ENCODE measurements at regions not wholly inside any gene's neighbourhood (a gene's known extent, or its start where the extent isn't known, plus 50 kb on each side); places are given as distances from the start of the nearest gene placed in this dataset.

DNA sequence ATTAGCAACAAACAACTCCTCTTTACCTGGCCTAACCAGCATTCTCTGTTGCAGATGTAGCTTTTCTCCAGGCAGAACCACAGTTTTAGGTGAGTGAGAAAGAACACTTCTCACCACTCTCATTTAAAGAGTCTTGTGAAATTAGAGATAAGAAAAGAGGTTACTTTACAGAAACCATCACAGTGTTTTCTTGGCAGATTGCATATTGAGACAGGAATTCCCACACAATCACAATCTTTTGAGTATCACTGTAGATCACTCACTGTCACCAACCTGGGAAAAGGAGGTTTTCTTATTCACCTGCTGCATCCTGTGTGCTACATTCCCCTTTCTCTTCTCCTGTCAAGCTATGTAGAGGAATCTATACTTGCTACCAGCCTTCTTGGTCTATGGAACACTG is 574.6 kb downstream of the SLC4A3 start:
- intact Hi-C loops (cut with micrococcal nuclease) = no loop called here

- intact Hi-C loops (cut with micrococcal nuclease) = no loop called here
These were observed 581.7 kb downstream of the SLC4A3 start for GRCh38 chr2:220209093-220209492.

DNA sequence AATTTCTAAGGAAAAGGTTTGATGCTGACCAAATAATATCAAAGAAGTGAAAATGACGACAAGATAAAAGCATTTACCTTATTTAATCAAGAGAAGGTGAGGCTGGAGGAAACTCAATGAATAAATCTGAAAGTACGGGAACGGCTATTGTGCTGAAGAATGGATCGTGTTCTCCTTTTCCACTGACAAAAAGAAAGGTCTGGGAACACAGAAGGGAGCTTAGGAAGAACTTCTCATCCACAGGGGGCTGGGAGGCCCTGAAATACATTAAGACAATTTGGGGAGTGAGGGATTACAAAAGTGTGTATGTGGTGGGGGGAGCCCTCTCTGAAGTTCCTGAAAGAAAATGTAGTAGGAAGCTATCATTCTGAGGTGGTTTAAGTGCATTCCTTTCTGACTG is 582.3 kb downstream of the SLC4A3 start:
- intact Hi-C loops (cut with micrococcal nuclease) = no loop called here

- intact Hi-C loops (cut with micrococcal nuclease) = no loop called here
These were observed 585.1 kb downstream of the SLC4A3 start for GRCh38 chr2:220212296-220213080.

GRCh38 chr2:220215785-220216184 is 588.4 kb downstream of the SLC4A3 start:
- intact Hi-C loops (cut with micrococcal nuclease) = no loop called here

GRCh38 chr2:220219371-220219770 is 591.9 kb downstream of the SLC4A3 start:
- intact Hi-C loops (cut with micrococcal nuclease) = no loop called here

DNA sequence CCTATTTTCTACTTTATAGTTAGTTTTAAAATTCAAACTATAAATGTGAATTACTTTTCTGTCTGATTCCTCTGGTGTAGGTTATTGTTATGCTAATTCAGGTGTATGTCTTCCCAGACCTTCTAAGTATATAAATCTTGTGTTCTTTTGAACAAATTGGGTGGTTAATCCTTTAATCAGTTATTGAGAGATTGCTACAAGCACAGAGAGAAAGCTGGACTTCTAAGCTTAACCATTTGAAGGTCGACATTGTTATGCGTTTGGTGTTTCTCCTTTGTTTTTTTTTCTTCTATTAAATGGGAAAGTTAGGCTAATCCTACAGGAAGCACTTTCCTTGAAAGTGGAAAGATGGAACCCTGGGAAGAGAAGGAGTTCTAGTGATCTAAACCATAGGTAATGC is 592.6 kb downstream of the SLC4A3 start:
- intact Hi-C loops (cut with micrococcal nuclease) = no loop called here

DNA sequence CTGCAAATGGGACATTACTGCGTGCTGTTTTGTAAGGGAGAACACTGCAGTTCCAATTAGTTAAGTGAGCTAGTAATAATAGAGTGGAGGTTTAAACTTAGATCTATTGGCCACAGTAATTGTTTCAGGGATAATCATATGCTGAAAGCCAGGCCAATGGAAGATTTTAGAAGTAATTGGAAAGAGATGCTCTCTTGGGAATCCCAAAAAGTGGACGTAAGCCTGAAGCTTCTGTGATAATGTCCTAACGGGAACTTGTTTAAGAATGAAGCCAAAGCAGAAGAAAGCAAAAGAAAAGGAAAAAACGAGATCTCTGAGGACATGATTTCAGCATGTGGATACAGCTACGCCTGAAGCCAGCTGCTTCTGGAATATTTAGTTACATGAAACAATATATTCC is 594.6 kb downstream of the SLC4A3 start:
- intact Hi-C loops (cut with micrococcal nuclease) = no loop called here

GRCh38 chr2:220224691-220225543 is 597.5 kb downstream of the SLC4A3 start:
- intact Hi-C loops (cut with micrococcal nuclease) = no loop called here

DNA sequence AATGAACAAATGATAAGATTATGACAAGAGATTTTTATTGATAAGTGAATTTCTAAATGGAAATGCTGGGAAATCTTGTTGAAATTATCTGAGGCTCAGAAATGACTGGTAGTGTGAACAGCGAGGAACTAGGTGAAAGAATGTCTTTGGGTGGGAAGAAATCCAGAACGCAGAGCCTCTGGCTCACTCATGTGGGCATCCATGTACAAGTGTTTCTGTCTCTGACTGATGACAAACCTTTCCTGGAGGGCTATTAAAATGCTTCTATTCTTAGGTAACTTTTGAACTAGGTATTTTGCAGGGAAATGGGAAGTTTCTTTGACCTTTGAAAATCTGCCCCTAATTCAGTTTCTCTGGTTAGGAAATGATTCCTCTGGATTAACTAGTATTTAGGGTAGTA is 598.6 kb downstream of the SLC4A3 start:
- intact Hi-C loops (cut with micrococcal nuclease) = no loop called here

GRCh38 chr2:220226546-220226945 is 599.1 kb downstream of the SLC4A3 start:
- intact Hi-C loops (cut with micrococcal nuclease) = no loop called here

DNA sequence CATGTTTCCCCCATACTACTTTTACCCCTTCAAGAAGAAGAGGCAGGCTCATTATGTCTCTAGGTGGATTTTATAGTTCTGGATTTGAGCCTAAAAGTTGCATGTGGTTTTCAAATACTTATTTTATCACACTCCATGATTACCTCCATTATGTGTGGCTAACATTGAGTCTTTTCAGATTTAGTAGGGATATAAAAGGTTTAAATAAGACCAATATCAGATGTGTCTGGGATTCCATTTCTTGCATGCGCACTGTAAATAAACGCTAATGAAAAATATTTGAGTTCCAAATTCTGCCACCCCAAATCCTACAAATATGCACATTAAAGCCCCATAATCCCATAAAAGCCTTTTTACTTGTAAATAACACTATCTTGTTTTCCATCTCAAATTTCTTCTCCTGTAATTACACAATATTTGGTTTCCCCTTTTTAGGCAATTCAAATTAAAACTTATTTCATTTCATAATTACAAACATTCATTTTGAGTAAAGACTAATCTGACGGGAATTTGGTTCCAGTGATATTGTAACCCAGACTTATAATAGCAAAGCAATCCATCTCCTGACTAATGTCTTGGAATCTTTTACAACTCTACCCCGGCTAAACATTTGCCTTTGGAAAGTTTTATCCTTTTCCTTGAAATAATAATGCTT is 600.0 kb downstream of the SLC4A3 start:
- intact Hi-C loops (cut with micrococcal nuclease) = no loop called here

GRCh38 chr2:220228310-220229006 is 601.0 kb downstream of the SLC4A3 start:
- intact Hi-C loops (cut with micrococcal nuclease) = no loop called here

DNA sequence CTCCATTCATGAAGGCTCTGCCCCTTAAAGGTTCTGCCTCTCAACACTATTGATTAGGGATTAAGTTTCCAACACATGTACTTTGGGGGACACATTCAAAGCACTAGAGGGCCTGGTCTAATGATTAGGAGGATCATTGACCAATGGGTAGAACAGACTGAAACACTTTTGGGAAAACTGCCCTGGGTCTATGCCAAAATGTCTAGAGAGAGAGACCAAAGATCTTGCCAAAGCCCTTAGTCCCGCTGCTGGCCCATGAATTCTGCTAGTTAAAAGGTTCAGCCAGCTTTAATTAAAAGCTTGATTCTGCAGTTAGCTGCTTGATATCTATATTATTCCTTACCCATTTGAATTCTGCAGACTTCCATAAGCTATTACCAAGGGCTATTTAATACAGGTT is 613.2 kb downstream of the SLC4A3 start:
- intact Hi-C loops (cut with micrococcal nuclease) = no loop called here

DNA sequence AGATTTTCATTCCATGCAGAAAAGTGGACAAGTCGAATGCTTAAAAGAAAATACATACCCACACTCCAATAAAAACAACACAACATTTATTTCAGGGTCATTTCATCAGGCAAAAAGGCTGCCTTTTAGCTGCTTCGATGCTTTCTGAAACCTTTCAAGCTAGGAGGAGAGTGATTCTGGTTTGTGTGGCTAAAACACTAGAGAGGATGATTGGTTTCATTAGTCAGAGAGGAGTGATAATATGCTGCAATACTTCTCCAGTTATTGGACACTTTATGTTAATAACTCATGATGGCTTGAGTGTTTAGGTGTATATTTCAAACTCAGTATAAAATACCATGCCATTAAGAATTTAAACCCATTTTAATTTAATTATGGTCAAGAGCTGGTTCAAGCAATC is 614.0 kb downstream of the SLC4A3 start:
- intact Hi-C loops (cut with micrococcal nuclease) = no loop called here

- intact Hi-C loops (cut with micrococcal nuclease) = no loop called here
These were observed 616.1 kb downstream of the SLC4A3 start for GRCh38 chr2:220243571-220243970.

- intact Hi-C loops (cut with micrococcal nuclease) = no loop called here
These were observed 619.0 kb downstream of the SLC4A3 start for GRCh38 chr2:220246386-220246785.

- intact Hi-C loops (cut with micrococcal nuclease) = no loop called here
These were observed 620.3 kb downstream of the SLC4A3 start for GRCh38 chr2:220247588-220248350.

GRCh38 chr2:220259662-220260061 is 632.2 kb downstream of the SLC4A3 start:
- intact Hi-C loops (cut with micrococcal nuclease) = loop anchor here (5.0 kb wide), 1 partner anchor 898 kb away; no protein-coding TSS in a partner anchor

DNA sequence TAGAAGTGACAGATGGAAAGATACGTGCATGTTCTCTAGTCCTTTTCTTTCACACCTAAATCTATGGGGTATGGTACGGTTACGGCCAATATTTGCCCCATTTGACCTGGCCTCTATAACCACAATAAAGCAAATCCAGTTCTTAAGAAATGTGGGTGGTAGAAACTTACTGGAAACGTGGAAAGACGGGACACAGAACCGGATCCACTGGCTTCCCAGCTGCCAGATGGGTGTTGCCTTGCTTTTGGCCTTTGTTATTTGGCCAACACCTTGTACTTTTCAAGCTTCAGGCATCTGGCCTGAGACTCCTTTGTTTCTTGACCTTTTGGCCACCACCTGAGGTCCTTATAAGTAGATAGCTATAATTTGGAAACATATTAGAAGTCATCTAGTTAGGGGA is 635.9 kb downstream of the SLC4A3 start:
- intact Hi-C loops (cut with micrococcal nuclease) = no loop called here

DNA sequence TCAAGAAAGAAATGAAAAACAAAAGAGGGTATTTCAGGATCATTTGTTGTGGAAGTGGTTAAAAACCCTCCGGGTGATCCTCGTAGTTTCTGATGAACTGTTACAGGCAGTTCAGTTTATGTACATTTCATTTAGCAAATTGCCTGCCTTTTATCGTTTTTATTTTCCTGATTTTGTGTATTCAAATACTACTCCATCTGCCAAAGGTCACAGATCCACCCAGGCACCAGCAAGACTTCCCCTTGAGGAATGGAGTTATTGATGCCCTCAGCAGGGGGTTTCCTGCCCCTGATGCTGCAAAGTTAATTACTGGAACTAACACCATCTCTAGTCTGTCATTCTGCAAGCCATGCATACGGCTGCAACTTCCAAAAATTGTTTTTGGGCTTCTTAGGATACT is 641.9 kb downstream of the SLC4A3 start:
- intact Hi-C loops (cut with micrococcal nuclease) = no loop called here
